Activated gamma-delta T cell (primary cell): ENCODE measurements at regions not wholly inside any gene's neighbourhood (a gene's known extent, or its start where the extent isn't known, plus 50 kb on each side); places are given as distances from the start of the nearest gene placed in this dataset.

Experiments
- DNase-seq: peaks from one replicate; lab custom pipeline; 2025; lab: John Stamatoyannopoulos, UW

- DNase-seq = no peak
Measured at GRCh38 chr4:58553679-58554078, 1443.5 kb upstream of the IGFBP7 start.

GRCh38 chr4:58553031-58553430 lies 1442.8 kb upstream of the IGFBP7 start:
- no peak for DNase-seq

- no peak for DNase-seq
Measured at GRCh38 chr4:58551676-58552075, 1441.5 kb upstream of the IGFBP7 start.

GRCh38 chr4:58543465-58543864 lies 1433.3 kb upstream of the IGFBP7 start:
- DNase-seq = no peak

GRCh38 chr4:58541926-58542325 lies 1431.7 kb upstream of the IGFBP7 start:
- no peak for DNase-seq

- DNase-seq = no peak
Measured at GRCh38 chr4:58522765-58523382, 1412.7 kb upstream of the IGFBP7 start.

GRCh38 chr4:58515226-58515625 lies 1405.0 kb upstream of the IGFBP7 start:
- DNase-seq = no peak

GRCh38 chr4:58514299-58514698 lies 1404.1 kb upstream of the IGFBP7 start:
- DNase-seq = no peak

- DNase-seq = no peak
Measured at GRCh38 chr4:58510652-58511051, 1400.5 kb upstream of the IGFBP7 start.

- no peak for DNase-seq
Measured at GRCh38 chr4:58507079-58507478, 1396.9 kb upstream of the IGFBP7 start.

GRCh38 chr4:58502839-58503238 lies 1392.7 kb upstream of the IGFBP7 start:
- no peak for DNase-seq

- no peak for DNase-seq
Measured at GRCh38 chr4:58499182-58499581, 1389.0 kb upstream of the IGFBP7 start.

- no peak for DNase-seq
Measured at GRCh38 chr4:58491620-58492019, 1381.4 kb upstream of the IGFBP7 start.

- DNase-seq = no peak
Measured at GRCh38 chr4:58477950-58478349, 1367.8 kb upstream of the IGFBP7 start.

- DNase-seq = no peak
Measured at GRCh38 chr4:58477513-58477912, 1367.3 kb upstream of the IGFBP7 start.

- DNase-seq = no peak
Measured at GRCh38 chr4:58475097-58475496, 1364.9 kb upstream of the IGFBP7 start.

GRCh38 chr4:58465031-58465430 lies 1354.8 kb upstream of the IGFBP7 start:
- no peak for DNase-seq

- DNase-seq = no peak
Measured at GRCh38 chr4:58456727-58457384, 1346.7 kb upstream of the IGFBP7 start.

- no peak for DNase-seq
Measured at GRCh38 chr4:58453956-58454355, 1343.8 kb upstream of the IGFBP7 start.

GRCh38 chr4:58451707-58452106 lies 1341.5 kb upstream of the IGFBP7 start:
- DNase-seq = no peak

- no peak for DNase-seq
Measured at GRCh38 chr4:58435871-58436270, 1325.7 kb upstream of the IGFBP7 start.

- no peak for DNase-seq
Measured at GRCh38 chr4:58413849-58414248, 1303.7 kb upstream of the IGFBP7 start.

- DNase-seq = no peak
Measured at GRCh38 chr4:58411904-58412303, 1301.7 kb upstream of the IGFBP7 start.

GRCh38 chr4:58406762-58407161 lies 1296.6 kb upstream of the IGFBP7 start:
- no peak for DNase-seq
